Stimulated activated CD4-positive, alpha-beta T cell treated with anti-CD3 and anti-CD28 coated beads, Interleukin-1b, Interleukin-23, amount 100 ng/mL, for 4 hours (primary cell): ENCODE measurements at regions not wholly inside any gene's neighbourhood (a gene's known extent, or its start where the extent isn't known, plus 50 kb on each side); places are given as distances from the start of the nearest gene placed in this dataset.
"Not testable (repeated sequence)": the region's sequence is repeated elsewhere in the genome, so short reads cannot be mapped to it uniquely, and the experiment has no call there.

Experiments used
- DNase-seq, 2 donors: peaks; one replicate each; pipeline ENCODE4 v3.0.0-alpha.2; 2020; ENCODE audit warnings: low read depth in 2 of 2

DNA sequence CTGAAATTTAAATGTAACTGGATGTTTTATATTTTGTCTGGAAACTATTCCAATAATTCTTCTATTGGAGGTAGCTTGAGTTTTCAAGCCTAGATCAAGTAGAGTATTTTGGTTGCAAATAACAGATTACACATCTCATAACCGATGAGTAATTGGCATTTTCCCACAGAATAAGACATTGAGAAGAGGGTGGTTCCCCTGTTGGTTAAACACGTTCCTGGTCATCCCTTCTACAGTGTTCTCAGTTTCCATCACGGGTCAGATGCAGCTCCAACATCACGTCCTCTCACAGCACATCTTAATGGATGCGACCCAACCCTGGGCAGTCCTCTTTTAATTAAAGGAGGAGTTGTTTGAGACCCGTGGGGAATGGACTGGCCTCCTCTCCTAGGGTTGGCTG is 149.0 kb upstream of the ZNF516 start:
- DNase-seq, result no peak

DNA sequence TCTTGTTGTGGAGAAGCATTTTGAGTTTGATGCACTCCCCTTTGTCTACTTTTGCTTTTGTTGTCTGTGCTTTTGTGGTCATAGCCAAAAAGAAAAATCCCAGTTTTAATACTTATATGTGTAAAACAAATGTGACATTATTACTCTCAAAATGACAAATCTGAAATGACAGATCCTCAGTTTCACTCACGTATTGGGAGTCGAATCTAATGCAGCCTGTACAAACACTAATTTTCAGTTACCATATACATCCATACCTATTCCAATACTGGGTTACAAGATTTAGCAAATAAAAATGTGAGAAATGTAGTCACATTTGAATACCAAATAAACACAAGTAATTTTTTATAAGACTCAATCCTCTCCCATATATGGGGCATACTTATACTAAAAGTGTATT is 148.2 kb upstream of the ZNF516 start:
- DNase-seq, result no peak

DNA sequence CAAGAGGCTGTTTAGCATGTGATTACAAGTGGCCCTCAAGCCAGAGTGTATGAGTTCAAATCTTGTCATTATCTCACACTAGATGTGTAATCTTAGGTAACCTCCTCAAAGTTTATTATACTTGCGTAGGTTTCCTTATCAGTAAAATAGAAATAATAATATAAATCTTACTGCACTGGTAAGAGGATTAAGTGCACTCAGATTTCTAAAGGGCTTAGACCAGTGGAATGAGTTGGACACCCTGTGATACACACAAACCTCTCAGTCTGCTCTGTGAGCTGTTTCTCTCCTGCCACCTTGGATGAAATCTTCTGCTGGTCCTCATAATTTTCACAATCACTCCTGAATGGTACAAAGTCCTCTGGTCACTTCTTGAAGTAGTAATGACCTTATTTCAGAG is 145.4 kb upstream of the ZNF516 start:
- no peak for DNase-seq

DNA sequence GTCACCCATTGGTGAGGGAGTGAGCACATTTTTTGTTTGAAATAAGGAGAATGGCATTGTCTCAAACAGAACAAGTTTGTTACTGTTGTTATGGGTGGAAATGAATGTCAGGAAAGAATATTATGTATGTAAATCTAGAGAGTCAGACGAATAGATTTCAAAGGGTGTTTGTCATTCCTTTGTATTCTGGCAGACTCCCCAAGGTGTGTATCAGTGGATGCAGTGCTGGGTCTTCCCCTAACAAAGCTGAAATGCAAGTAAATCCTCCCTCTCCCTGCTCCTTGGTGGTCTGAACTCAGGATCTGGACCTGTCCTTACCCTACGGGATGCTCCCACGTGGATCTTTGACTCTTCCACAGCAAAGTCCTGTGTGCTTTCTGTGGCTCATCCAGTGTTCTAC is 139.5 kb upstream of the ZNF516 start:
- DNase-seq, result no peak

DNA sequence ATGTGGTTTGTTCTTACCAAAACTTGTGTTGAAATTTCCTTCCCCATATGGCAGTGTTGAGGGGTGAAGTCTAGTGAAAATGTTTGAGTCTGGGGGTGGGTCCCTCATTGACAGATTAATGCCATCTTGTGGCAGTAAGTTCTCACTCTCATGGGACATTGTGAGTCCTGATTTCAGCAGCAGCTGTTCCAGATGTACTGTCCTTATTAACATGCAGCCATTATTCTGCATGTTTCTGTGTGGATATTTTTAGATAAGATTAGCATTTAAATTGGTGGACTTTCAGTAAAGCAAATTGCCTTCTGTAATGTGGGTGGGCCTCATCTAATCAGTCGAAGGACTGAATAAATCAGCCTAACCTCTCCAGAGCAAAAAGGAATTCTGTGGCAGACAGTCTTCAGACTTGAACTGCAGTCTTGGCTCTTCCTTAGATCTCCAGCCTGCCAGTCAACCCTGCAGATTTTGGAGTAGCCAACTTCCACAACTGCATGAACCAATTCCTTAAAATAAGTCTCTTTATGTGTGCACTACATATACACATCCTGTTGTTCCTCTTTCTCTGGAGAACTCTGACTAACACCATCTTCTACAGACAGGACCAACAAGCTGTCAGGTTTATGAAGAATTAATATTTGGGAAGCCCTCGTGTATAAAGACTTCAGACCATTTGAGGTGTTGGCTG is 138.7 kb upstream of the ZNF516 start:
- no peak for DNase-seq

DNA sequence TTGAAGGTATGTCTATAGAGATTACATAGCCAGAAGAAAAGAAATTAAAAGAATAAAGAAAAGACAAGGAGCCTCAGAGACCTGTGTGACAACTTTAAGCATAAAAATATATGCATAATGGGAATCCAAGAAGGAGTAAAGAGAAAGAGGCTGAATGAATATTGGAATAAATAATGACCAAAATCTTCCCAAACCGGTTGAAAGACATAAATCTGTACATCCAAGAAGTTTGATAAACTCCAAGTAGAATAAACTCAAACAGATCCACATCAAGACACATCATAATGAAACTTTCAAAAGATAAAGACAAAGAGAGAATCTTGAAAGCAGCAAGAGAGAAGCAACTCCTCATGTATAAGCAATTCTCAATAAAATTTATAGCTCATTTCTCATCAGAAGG is 132.4 kb upstream of the ZNF516 start:
- no peak for DNase-seq

DNA sequence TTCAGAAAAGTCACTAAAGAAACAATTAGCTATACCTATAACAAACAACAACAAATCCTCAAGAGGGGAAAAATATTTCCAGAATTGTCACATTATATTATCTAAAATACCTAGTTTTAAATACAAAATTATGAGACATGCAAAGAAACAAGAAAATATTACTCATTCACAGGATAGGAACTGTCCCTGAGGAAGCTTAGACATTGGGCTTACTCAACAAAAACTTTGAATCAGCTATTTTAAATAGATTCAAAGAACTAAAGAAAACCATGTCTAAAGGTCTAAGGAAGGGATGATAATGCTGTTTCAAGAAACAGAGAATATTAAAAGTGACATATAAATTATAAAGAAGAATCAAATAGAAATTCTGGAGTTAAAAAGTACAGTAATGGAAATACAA is 131.9 kb upstream of the ZNF516 start:
- DNase-seq, result no peak

DNA sequence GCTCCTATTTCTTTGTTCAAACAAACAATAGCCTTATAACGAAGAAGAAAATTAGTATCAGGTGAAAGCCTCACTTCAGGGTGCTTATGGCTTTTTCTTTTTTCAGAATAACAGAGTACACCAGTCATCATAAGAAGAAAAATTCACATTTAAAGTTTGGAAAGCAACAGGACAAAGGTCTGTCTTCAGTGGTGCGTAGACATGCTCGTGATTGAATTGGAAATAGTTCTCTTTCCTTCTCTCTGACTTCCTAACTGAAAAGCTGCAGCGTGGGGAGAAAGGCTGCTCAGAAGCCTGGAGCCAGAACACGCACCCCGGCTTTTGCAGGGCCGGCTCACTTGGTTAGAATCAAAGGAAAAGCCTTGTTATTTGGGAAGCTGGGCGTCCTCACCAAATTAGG is 127.6 kb upstream of the ZNF516 start:
- DNase-seq, result no peak

DNA sequence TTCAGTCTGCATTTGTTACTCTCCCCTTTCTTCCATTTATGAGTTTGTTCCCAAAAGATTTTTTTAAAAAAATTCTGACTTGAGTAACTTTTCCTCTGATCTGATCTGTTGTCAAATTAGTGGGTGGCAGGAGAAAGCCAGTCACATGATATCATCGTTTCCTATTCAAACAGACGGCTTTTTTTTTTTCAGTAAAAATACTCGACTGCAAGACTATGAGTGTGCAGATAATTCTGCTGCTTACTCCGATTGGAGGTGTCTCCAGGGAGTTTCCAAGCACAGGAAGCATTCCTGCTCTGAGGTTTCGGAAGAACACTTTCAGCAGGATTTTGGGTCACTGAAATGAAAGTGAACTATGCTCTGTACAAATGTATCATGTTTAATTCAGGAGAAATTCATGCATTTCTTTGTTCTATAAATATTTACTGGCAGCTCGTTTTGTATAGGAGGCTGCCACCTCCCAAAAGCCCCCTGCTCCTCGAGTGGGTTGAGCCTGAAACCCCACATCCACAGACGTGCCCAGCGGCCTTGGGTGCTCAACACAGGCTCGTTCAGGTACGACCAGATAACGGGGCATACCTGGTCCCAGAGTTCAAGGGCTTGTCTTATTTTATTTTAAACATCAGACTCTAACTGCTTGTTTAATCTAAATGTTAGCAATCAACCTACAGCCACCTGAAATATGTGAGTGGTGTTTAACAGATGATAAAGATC is 126.9 kb upstream of the ZNF516 start:
- no peak for DNase-seq

DNA sequence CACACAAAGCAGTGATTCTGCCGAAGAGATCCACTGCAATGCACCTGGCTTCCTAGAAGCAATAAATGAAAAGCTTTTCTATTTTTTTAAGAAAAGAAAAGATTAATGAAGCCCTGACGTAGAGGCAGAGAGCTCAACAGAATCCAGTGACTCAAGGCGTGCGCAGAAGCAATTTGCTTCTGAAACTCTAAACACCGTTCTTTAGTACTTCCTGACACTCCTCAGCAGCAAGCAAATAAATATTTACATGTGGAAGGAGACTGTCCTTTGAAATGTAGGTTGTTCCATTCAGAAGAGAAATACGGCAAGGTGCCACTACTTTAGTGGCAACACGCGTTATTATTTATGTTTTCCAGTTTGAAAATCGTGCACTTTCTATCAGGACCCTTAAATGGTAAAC is 126.2 kb upstream of the ZNF516 start:
- no peak for DNase-seq

DNA sequence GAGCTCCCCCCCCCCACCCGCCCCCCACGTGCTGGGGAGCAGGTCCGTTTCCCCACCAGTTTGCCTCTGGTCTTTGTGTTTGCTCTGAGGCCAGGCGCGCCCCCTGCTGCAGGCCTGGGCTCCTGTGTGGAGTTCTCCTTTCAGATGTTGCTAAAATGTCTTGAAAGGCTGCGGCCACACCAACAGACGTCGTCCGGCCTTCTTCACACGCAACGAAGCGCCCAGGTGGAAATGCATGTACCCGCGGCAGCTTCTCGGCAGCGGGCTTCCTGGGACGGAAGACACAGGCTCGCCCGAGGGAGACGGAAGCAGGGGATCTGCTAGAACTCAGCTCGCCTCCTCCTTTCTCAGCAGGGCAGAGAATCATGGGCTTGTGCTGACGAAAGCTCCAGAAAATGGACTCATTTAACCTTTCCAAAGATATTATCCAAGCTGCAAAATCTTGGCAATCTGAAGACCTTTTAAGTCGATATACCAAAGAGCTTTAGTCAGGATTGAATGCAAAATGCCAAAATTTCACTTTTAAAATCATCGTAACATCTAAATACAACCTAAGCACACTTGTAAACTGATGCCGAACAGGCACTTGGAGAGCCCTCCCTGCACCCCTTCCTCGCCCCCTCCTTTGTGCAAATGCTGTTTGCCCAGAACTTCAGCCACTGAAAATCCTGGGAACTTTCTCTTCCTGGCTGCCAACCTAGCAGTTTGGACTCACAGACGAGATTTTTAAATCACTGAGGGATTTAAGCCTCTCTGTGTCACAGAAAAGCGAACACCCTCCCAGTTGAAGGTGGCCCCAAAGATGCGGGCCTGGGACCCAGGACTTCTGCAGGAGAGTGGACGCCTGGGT is 125.5 kb upstream of the ZNF516 start:
- DNase-seq, result peak; percentile 11 to 18

DNA sequence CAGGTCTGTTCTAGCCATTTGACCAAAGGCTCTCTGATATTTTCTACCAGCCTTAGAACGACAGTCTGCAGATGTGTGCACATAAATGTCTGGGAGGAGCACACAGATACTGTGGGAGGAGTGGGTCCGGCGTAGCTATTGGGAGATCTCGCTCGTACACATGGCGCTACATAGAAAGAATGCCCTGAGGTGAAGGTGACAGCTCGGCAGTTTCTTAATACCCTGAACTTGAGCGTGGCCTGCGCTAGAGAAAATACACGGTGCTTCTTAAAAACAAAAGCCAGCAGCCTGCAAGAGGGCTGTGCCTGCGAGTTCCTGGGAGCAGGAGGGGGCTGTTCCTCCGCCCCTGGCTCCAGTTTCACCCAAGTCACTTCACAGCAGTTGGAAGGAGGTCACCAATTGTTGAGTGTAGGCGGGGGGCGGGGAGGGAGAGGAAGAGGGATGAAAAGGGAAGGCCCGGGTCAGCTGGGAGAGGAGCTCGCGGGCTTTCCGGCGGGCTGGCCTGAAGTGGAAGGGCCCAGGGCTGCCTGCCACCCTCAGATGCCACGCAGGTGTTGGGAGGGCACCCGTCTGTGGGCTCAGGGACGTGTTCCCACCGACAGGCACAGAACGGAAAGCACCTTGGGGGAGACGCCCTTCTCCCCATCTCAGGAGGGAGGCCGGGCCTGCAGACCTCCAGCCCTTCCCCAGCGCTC is 124.7 kb upstream of the ZNF516 start:
- no peak for DNase-seq

DNA sequence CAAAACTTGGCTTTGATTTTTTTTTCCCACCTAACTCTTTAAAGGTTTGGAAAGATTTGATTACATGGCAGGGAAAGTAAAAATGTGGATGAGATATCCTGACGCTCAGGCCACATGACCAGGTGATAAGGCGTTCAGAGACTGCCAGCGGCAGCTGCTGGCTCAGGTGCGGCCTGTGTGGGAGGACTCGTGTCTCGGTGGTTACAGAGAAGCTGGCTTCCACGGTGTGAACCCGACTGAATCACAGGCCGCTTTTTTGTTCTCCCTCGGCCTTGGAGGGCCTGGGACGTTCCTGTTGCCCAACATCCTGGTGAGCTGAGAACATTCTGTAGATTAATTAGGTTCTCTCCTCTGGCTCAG is 124.2 kb upstream of the ZNF516 start:
- no peak for DNase-seq

DNA sequence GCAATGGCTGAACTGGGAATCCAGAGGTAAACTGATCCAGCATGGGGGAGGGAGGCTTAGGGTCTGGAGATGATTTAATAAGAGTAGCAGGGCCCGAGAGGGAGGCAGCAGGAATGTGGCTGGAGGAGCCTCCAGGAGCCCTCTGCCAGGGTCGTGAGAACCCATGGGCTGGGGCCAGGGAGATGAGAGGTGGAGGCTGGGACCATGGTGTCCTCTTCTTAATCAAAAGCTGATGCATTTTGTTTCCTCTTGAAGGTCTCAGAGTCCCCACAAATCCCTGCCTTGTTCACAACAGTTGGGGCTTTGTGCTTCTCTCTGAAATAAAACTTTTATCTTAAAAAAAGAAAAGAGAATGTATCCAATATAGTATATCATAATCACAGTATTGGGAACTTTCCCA is 123.7 kb upstream of the ZNF516 start:
- no peak for DNase-seq

DNA sequence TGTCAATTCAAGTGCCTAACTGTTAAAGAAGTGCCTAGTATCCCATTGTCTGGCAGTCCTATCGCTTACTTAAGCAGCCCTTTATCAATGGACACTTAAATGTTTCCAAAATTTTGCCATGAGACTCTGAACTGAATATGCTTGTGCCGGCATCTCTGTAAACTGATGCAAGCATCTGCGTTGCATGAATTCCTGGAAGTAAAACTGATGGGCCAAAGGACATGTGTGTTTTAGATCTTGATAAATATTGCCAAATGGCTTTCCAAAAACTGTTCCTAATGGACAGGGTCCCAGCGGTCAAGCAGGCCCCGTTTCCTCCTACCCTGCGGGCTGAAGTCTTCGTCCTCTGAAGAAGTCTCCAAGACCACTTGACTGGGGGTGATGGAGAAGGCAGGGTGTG is 121.3 kb upstream of the ZNF516 start:
- DNase-seq, result no peak

DNA sequence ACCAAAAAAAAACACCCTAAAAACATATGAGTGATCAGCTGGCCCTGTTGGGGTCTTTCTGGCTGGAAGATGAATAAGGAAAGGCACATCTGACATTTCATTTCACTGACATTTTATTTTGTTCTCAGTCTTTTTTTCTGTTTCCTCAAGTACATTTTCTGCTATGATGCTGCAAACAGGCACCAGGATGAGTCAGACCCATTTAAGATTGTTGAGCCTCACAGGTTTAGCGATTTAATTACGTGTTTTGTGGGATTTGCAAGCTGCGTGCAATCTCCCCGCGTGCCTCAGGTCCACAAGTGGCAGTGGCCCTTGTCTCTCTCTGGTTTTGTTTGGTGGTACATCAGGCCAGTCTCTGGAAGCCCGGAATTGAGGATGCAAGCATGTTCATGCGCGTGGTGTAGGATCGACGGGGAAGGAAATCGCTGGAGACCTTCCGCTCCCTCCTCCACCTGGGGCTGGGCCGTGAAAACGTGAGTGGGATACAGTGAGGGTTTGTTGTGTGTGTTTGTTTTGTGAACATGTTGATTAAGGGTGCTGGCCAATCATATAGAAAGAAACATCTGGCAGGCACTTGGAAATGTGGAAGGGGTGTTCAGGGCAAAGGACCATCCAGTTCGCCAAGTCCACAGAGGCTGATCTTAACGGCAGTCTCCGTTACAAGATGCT is 120.2 kb upstream of the ZNF516 start:
- no peak for DNase-seq

DNA sequence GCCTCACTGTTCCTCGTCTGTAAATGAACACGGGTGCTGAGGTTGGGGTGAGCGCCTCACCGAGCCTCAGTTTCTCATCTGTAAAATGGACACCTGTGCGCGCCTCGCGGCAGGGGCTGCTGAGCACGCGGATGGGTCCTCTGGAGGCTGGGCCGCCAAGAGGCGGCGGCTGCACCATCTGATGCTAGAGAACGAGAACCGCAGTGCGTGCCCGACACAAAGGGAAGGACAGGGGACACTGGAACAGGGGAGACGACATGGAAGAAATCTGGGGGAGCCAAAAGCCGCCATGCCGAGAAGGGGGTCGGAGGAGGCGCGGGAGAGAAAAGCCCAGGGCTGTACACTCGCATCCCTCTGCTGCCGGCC is 118.7 kb upstream of the ZNF516 start:
- no peak for DNase-seq

DNA sequence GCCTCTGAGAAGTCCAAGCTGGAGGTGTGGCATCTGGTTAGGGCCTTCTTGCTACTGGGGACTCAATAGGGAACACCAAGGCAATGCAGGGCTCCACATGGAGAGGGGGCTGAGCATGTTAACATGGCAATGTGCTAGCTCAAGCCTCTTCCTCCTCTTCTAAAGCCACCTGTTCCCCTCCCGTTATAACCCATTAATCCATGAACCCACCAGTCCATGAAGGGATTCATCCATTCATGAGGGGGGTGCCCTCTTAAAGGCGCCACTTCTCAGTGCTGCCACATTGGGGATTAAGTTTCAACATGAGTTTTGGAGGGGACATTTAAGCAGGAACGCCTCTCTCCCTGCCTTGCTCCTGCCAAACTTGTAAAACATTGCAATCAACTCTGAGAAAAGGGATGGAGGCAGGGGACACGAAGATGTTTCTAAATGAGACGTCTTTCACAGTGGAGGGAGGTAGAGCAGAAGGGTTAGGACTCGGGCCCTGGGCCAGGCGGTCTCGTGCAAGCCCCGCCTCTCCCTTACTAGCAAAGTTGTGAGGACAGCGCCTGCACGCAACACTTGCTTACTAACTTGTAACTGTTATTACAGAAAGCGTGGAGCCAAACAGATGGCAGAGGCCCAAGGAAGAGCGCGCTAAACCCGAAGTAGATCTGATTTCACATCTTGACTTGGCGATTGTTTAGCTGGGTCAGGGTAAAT is 118.2 kb upstream of the ZNF516 start:
- no peak for DNase-seq

DNA sequence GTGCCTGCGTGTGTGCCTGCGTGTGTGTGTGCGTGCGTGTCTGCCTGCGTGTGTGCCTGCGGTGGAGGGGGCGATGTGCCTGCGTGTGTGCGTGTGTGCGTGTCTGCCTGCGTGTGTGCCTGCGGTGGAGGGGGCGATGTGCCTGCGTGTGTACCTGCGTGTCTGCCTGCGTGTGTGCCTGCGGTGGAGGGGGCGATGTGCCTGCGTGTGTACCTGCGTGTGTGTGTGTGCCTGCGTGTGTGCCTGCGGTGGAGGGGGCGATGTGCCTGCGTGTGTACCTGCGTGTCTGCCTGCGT is 116.7 kb upstream of the ZNF516 start:
- DNase-seq, result not testable (repeated sequence)

DNA sequence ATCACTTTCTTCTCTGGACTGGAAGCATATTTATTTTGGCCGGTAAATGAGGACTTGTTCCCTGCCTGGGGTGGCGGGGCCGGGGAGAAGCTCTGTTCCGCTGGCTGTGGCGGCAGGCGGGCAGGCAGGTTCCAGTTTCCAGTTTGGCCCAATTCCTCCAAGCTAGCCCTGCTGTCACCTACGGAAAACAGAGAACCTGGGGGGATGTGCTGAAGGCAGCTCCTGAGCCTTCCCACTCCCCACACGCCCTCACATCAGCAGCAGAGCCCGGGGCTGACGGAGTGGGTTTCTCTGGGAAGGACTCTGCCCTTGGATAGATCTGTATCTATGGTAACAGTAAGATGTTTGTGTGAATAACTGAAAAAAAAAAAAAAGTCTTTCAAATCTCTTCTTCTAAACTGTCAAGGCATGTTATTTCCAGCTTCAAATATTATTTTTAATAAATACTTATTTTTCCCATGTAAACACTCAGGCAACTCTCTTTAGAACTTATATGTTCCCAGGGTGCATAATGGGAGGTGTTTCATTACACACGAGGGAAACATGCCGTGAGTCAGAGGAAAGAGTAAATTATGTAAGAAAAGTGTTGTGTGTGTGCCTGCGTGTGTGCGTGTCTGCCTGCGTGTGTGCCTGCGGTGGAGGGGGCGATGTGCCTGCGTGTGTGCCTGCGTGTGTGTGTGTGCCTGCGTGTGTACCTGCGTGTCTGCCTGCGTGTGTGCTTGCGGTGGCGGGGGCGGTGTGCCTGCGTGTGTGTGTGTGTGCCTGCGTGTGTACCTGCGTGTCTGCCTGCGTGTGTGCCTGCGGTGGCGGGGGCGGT is 116.1 kb upstream of the ZNF516 start:
- no peak for DNase-seq

DNA sequence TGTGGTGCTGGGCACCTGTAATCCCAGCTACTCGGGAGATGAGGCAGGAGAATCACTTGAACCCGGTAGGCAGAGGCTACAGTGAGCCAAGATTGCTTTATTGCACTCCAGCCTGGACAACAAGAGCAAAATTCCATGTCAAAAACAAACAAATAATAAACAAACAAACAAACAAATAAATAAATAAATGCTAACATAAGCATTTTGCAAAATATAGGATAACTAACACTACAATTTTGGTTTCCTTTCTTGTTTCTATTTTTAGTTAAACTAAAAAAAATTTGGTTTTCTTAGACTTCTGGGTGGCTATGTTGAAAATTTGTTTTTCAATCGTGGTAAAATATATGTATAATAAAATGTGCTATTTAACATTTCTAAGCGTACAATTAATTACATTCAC is 115.0 kb upstream of the ZNF516 start:
- no peak for DNase-seq
